Adrenal gland (tissue), 5 donors: ENCODE measurements at regions not wholly inside any gene's neighbourhood (a gene's known extent, or its start where the extent isn't known, plus 50 kb on each side); places are given as distances from the start of the nearest gene placed in this dataset.
"Not testable (repeated sequence)": the region's sequence is repeated elsewhere in the genome, so short reads cannot be mapped to it uniquely, and the experiment has no call there.

ENCODE experiments used
- POLR2A ChIP-seq, 2 donors: fragments of 450-650 bp; IDR thresholded peaks; one replicate each; pipeline ENCODE4 v1.6.1; 2017; ENCODE audit warnings: antibody characterized with exemption in 2 of 2, mild to moderate bottlenecking in 2 of 2, moderate library complexity in 1 of 2
- TF ChIP-seq, protein P1 (sequence below), 6 experiments: fragments of 450-650 bp in 4 of 6; fragments of 200-600 bp in 2 of 6; sonication (generic) in 1 of 6; IDR thresholded peaks; 1 replicate in 5 of 6; 2 replicates in 1 of 6; pipeline versions ENCODE4 v1.5.1 to v1.8.0; 2016 to 2021; ENCODE audit warnings: antibody characterized with exemption in 6 of 6, mild to moderate bottlenecking in 2 of 6, moderate library complexity in 1 of 6
- donor health status: DM: no; HTN: no; CAD: no.

DNA sequence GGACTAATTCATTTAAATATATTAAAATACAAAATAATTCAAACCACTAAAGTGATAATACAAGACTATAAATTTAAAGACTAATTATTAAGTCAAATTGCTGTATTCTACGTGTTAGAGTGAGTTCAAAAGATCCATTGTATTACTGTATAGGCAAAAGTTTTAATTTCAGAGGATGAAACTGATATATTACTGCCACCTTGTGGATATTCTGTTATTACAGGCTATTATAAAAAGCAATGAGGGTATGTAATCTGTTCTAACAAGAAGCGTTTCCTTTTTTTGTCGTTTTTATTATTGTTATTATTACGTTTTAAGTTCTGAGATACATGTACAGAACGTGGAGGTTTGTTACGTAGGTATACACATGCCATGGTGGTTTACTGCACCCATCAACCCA, 4854.9 kb upstream of the OR11H1 start:
- TF ChIP-seq, protein P1, sequence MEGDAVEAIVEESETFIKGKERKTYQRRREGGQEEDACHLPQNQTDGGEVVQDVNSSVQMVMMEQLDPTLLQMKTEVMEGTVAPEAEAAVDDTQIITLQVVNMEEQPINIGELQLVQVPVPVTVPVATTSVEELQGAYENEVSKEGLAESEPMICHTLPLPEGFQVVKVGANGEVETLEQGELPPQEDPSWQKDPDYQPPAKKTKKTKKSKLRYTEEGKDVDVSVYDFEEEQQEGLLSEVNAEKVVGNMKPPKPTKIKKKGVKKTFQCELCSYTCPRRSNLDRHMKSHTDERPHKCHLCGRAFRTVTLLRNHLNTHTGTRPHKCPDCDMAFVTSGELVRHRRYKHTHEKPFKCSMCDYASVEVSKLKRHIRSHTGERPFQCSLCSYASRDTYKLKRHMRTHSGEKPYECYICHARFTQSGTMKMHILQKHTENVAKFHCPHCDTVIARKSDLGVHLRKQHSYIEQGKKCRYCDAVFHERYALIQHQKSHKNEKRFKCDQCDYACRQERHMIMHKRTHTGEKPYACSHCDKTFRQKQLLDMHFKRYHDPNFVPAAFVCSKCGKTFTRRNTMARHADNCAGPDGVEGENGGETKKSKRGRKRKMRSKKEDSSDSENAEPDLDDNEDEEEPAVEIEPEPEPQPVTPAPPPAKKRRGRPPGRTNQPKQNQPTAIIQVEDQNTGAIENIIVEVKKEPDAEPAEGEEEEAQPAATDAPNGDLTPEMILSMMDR (IDR thresholded peaks at IDR 0.05), result peak in 1 of 6 experiments; percentile 18
- TF ChIP-seq POLR2A (IDR thresholded peaks at IDR 0.05), result not testable (repeated sequence)
